ENCODE measurements at regions not wholly inside any gene's neighbourhood (a gene's known extent, or its start where the extent isn't known, plus 50 kb on each side); places are given as distances from the start of the nearest gene placed in this dataset.

GRCh38 chr6:21749754-21750153, 156.2 kb downstream of the SOX4 start:
- DNase-seq (ENCODE audit: extremely low spot score) = peak; percentile 75
- H3K4me1 ChIP-seq = peaks cover 10 to 41% (median 37%) of the 10 kb centered on the region in 4 donors
- H3K4me3 ChIP-seq = no peak overlapping the region
- no peak for TF ChIP-seq POLR2AphosphoS5 (IDR thresholded peaks at IDR 0.05)
- TF ChIP-seq EP300 (IDR thresholded peaks at IDR 0.05) = no peak
- no peak for TF ChIP-seq POLR2A (IDR thresholded peaks at IDR 0.05; ENCODE audit: low read depth)
- TF ChIP-seq CTCF (IDR thresholded peaks at IDR 0.05) = no peak
- no peaks in the 10 kb centered on the region for H3K27me3 ChIP-seq
- no peaks in the 10 kb centered on the region for H3K9me3 ChIP-seq
- no peak overlapping the region for H3K27ac ChIP-seq (replicated peaks in 1 of 4)
- 86% methylated on average over 2 of the region's 2 CpGs for WGBS
- H3K36me3 ChIP-seq = no peaks in the 10 kb centered on the region
- intact Hi-C loops (cut with DNase I) = no loop called here

- H3K9me3 ChIP-seq = no peaks in the 10 kb centered on the region
- H3K27me3 ChIP-seq = no peaks in the 10 kb centered on the region
Measured at GRCh38 chr6:21750575-21750974, 157.0 kb downstream of the SOX4 start.

GRCh38 chr6:21751608-21752007, 158.1 kb downstream of the SOX4 start:
- H3K27me3 ChIP-seq = no peaks in the 10 kb centered on the region
- no peak overlapping the region for H3K4me3 ChIP-seq
- no peaks in the 10 kb centered on the region for H3K9me3 ChIP-seq
- peaks cover 10 to 49% (median 41%) of the 10 kb centered on the region in 4 donors for H3K4me1 ChIP-seq
- intact Hi-C loops (cut with DNase I) = no loop called here
- TF ChIP-seq POLR2AphosphoS5 (IDR thresholded peaks at IDR 0.05) (no peak), EP300 (IDR thresholded peaks at IDR 0.05) (no peak), POLR2A (IDR thresholded peaks at IDR 0.05; ENCODE audit: low read depth) (no peak), CTCF (IDR thresholded peaks at IDR 0.05) (no peak)
- no peak overlapping the region for H3K27ac ChIP-seq (replicated peaks in 1 of 4)
- 92% methylated on average over 6 of the region's 6 CpGs for WGBS
- H3K36me3 ChIP-seq = no peaks in the 10 kb centered on the region
- peak; percentile 57 for DNase-seq (ENCODE audit: extremely low spot score)

More at GRCh38 chr6:21750575-21750974, 157.0 kb downstream of the SOX4 start:
- no peak for DNase-seq (ENCODE audit: extremely low spot score)
- Histone ChIP-seq H3K4me3 (no peak overlapping the region), H3K4me1 (peaks cover 10 to 49% (median 41%) of the 10 kb centered on the region in 4 donors), H3K36me3 (no peaks in the 10 kb centered on the region), H3K27ac (replicated peaks in 1 of 4) (peak overlapping the region in 1 of 4 donors; percentile 23)
- no peak for TF ChIP-seq POLR2AphosphoS5 (IDR thresholded peaks at IDR 0.05)
- no peak for TF ChIP-seq CTCF (IDR thresholded peaks at IDR 0.05)
- no peak for TF ChIP-seq POLR2A (IDR thresholded peaks at IDR 0.05; ENCODE audit: low read depth)
- no peak for TF ChIP-seq EP300 (IDR thresholded peaks at IDR 0.05)
- WGBS = 74% methylated on average over 1 of the region's 1 CpG
- intact Hi-C loops (cut with DNase I) = no loop called here

- no peak for TF ChIP-seq POLR2AphosphoS5 (IDR thresholded peaks at IDR 0.05)
- no peak for TF ChIP-seq CTCF (IDR thresholded peaks at IDR 0.05)
- no peak for TF ChIP-seq EP300 (IDR thresholded peaks at IDR 0.05)
- TF ChIP-seq POLR2A (IDR thresholded peaks at IDR 0.05; ENCODE audit: low read depth) = no peak
- H3K36me3 ChIP-seq = no peaks in the 10 kb centered on the region
- no peak overlapping the region for H3K4me3 ChIP-seq
- H3K27ac ChIP-seq (replicated peaks in 1 of 4) = peak overlapping the region in 1 of 4 donors; percentile 60
- intact Hi-C loops (cut with DNase I) = no loop called here
- no peaks in the 10 kb centered on the region for H3K27me3 ChIP-seq
- 90% methylated on average over 4 of the region's 4 CpGs for whole genome bisulfite sequencing
- peaks cover 10 to 49% (median 41%) of the 10 kb centered on the region in 4 donors for H3K4me1 ChIP-seq
- DNase-seq (ENCODE audit: extremely low spot score) = peak; percentile 5
- no peaks in the 10 kb centered on the region for H3K9me3 ChIP-seq
Measured at GRCh38 chr6:21752054-21752811, 158.7 kb downstream of the SOX4 start.

Measured in esophagus muscularis mucosa (tissue), 4 donors.